ENCODE measurements at regions not wholly inside any gene's neighbourhood (a gene's known extent, or its start where the extent isn't known, plus 50 kb on each side); places are given as distances from the start of the nearest gene placed in this dataset.

- CTCF ChIA-PET = no interaction called here
- no TSS peak for BruUV-seq (replicated peaks)
- no peaks in the 10 kb centered on the region for H3K36me3 ChIP-seq (ENCODE audit: insufficient read depth, low read length, poor library complexity, severe bottlenecking)
- H3K27me3 ChIP-seq (replicated peaks; ENCODE audit: insufficient read depth, low read depth, low read length, poor library complexity) = peaks cover 42% of the 10 kb centered on the region
- H3K27ac ChIP-seq (ENCODE audit: low read depth, low read length, poor library complexity, severe bottlenecking) = no peak overlapping the region
- TF ChIP-seq CTCF (conservative IDR thresholded peaks at IDR 0.05; ENCODE audit: low read depth, low read length) = no peak
- TF ChIP-seq EZH2 (IDR thresholded peaks at IDR 0.05; ENCODE audit: borderline replicate concordance, low read depth, low read length, poor library complexity, severe bottlenecking) = no peak
- intact Hi-C loops (cut with micrococcal nuclease; ENCODE audit: unreplicated experiment) = no loop called here
- no peak for DNase-seq (ENCODE audit: low spot score)
- H3K4me3 ChIP-seq (ENCODE audit: low read depth, low read length, poor library complexity, severe bottlenecking) = no peak overlapping the region
- H3K4me1 ChIP-seq (ENCODE audit: insufficient read depth, low read length, poor library complexity, severe bottlenecking) = no peaks in the 10 kb centered on the region
- POLR2A ChIA-PET (ENCODE audit: low non-redundant PET) = no interaction called here
- H3K9me3 ChIP-seq (ENCODE audit: low read depth, low read length, poor library complexity, severe bottlenecking) = no peaks in the 10 kb centered on the region
Measured at GRCh38 chr5:5793242-5794117, 371.0 kb downstream of the ICE1 start.

- ChIA-PET CTCF (no interaction called here), POLR2A (ENCODE audit: low non-redundant PET) (no interaction called here)
- no peak for DNase-seq (ENCODE audit: low spot score)
- Histone ChIP-seq H3K9me3 (ENCODE audit: low read depth, low read length, poor library complexity, severe bottlenecking) (no peaks in the 10 kb centered on the region), H3K27ac (ENCODE audit: low read depth, low read length, poor library complexity, severe bottlenecking) (no peak overlapping the region), H3K4me3 (ENCODE audit: low read depth, low read length, poor library complexity, severe bottlenecking) (no peak overlapping the region), H3K27me3 (replicated peaks; ENCODE audit: insufficient read depth, low read depth, low read length, poor library complexity) (peaks cover 32% of the 10 kb centered on the region), H3K36me3 (ENCODE audit: insufficient read depth, low read length, poor library complexity, severe bottlenecking) (no peaks in the 10 kb centered on the region), H3K4me1 (ENCODE audit: insufficient read depth, low read length, poor library complexity, severe bottlenecking) (no peaks in the 10 kb centered on the region)
- intact Hi-C loops (cut with micrococcal nuclease; ENCODE audit: unreplicated experiment) = no loop called here
- no peak for TF ChIP-seq EZH2 (IDR thresholded peaks at IDR 0.05; ENCODE audit: borderline replicate concordance, low read depth, low read length, poor library complexity, severe bottlenecking)
- no peak for TF ChIP-seq CTCF (conservative IDR thresholded peaks at IDR 0.05; ENCODE audit: low read depth, low read length)
- BruUV-seq (replicated peaks) = no TSS peak
Measured at GRCh38 chr5:5792106-5792505, 369.6 kb downstream of the ICE1 start.

GRCh38 chr5:5788793-5789192, 366.3 kb downstream of the ICE1 start:
- no peak for DNase-seq (ENCODE audit: low spot score)
- Histone ChIP-seq H3K4me3 (ENCODE audit: low read depth, low read length, poor library complexity, severe bottlenecking) (no peak overlapping the region), H3K9me3 (ENCODE audit: low read depth, low read length, poor library complexity, severe bottlenecking) (no peaks in the 10 kb centered on the region), H3K4me1 (ENCODE audit: insufficient read depth, low read length, poor library complexity, severe bottlenecking) (no peaks in the 10 kb centered on the region), H3K27me3 (replicated peaks; ENCODE audit: insufficient read depth, low read depth, low read length, poor library complexity) (peaks cover 8% of the 10 kb centered on the region), H3K27ac (ENCODE audit: low read depth, low read length, poor library complexity, severe bottlenecking) (no peak overlapping the region), H3K36me3 (ENCODE audit: insufficient read depth, low read length, poor library complexity, severe bottlenecking) (no peaks in the 10 kb centered on the region)
- BruUV-seq (replicated peaks) = no TSS peak
- TF ChIP-seq EZH2 (IDR thresholded peaks at IDR 0.05; ENCODE audit: borderline replicate concordance, low read depth, low read length, poor library complexity, severe bottlenecking) (no peak), CTCF (conservative IDR thresholded peaks at IDR 0.05; ENCODE audit: low read depth, low read length) (no peak)
- CTCF ChIA-PET = no interaction called here
- intact Hi-C loops (cut with micrococcal nuclease; ENCODE audit: unreplicated experiment) = no loop called here
- POLR2A ChIA-PET (ENCODE audit: low non-redundant PET) = no interaction called here
